DOHH2 (cell line): ENCODE measurements at regions not wholly inside any gene's neighbourhood (a gene's known extent, or its start where the extent isn't known, plus 50 kb on each side); places are given as distances from the start of the nearest gene placed in this dataset.

Experiments
- H3F3A ChIP-seq: fragments of 200-600 bp; sonication (generic), shearing (Covaris generic); 2 replicates; pipeline ENCODE4 v1.6.0; 2016; ENCODE audit warnings: antibody characterized with exemption, mild to moderate bottlenecking; ENCODE audit not compliant: control insufficient read depth, insufficient read depth
- H3K27ac ChIP-seq: fragments of 200-600 bp; sonication (generic); 2 replicates; pipeline ENCODE4 v1.5.1; 2014; ENCODE audit warnings: low read depth, mild to moderate bottlenecking, low read length, moderate library complexity
- H3K27me3 ChIP-seq: fragments of 200-600 bp; sonication (generic); 2 replicates; pipeline ENCODE4 v1.6.1; 2014; ENCODE audit warnings: mild to moderate bottlenecking, low read length, mixed read lengths; ENCODE audit not compliant: control insufficient read depth
- H3K36me3 ChIP-seq: fragments of 200-600 bp; sonication (generic); 2 replicates; pipeline ENCODE4 v1.6.1; 2014; ENCODE audit warnings: mild to moderate bottlenecking, low read length, moderate library complexity, mixed read lengths; ENCODE audit not compliant: control insufficient read depth
- H3K4me1 ChIP-seq: fragments of 200-600 bp; sonication (generic); 2 replicates; pipeline ENCODE4 v1.6.1; 2014; ENCODE audit warnings: mild to moderate bottlenecking, low read length, mixed read lengths; ENCODE audit not compliant: control insufficient read depth
- H3K4me2 ChIP-seq: fragments of 200-600 bp; sonication (generic); 2 replicates; pipeline ENCODE4 v1.6.0; 2014; ENCODE audit warnings: mild to moderate bottlenecking, low read length, moderate library complexity
- H3K4me3 ChIP-seq: fragments of 200-600 bp; sonication (generic); 2 replicates; pipeline ENCODE4 v1.5.1; 2014; ENCODE audit warnings: mild to moderate bottlenecking, low read length, mixed read lengths
- H3K79me2 ChIP-seq: fragments of 200-600 bp; sonication (generic); 2 replicates; pipeline ENCODE4 v1.6.1; 2014; ENCODE audit warnings: mild to moderate bottlenecking, low read length, mixed read lengths; ENCODE audit not compliant: control insufficient read depth
- H3K9me2 ChIP-seq: fragments of 200-600 bp; sonication (generic); replicated peaks from 2 replicates; pipeline ENCODE4 v1.6.1; 2014; ENCODE audit warnings: mild to moderate bottlenecking, low read length, mixed read lengths; ENCODE audit not compliant: control insufficient read depth
- H3K9me3 ChIP-seq: fragments of 200-600 bp; sonication (generic); 2 replicates; pipeline ENCODE4 v1.6.1; 2014; ENCODE audit warnings: antibody characterized with exemption, low read length, mixed read lengths; ENCODE audit not compliant: control insufficient read depth, insufficient read depth
- H4K20me1 ChIP-seq: fragments of 200-600 bp; sonication (generic); 2 replicates; pipeline ENCODE4 v1.6.0; 2014; ENCODE audit warnings: low read depth, mild to moderate bottlenecking, antibody characterized with exemption, low read length, moderate library complexity; ENCODE audit not compliant: control insufficient read depth, insufficient read depth
- CTCF ChIP-seq: fragments of 200-600 bp; sonication (generic); IDR thresholded peaks from one replicate; pipeline ENCODE4 v1.5.1; 2014; ENCODE audit warnings: antibody characterized with exemption, mild to moderate bottlenecking, low read depth, low read length; ENCODE audit not compliant: poor library complexity, severe bottlenecking
- EZH2phosphoT487 ChIP-seq: fragments of 200-600 bp; sonication (generic); IDR thresholded peaks from 2 replicates; pipeline ENCODE4 v1.6.1; 2017; ENCODE audit warnings: borderline replicate concordance, mild to moderate bottlenecking, antibody characterized with exemption, low read length, moderate library complexity, mixed read lengths

- Histone ChIP-seq H3K27ac (no peak overlapping the region), H3K79me2 (no peaks in the 10 kb centered on the region), H3K4me2 (no peak overlapping the region), H3K4me1 (peaks cover 3% of the 10 kb centered on the region; the same call in 1 of the 2 replicates), H3K4me3 (no peak overlapping the region), H3K36me3 (no peaks in the 10 kb centered on the region), H3F3A (no peaks in the 10 kb centered on the region), H3K9me3 (no peaks in the 10 kb centered on the region), H3K9me2 (no peaks in the 10 kb centered on the region), H4K20me1 (no peaks in the 10 kb centered on the region), H3K27me3 (no peaks in the 10 kb centered on the region)
- peak; percentile 77 for TF ChIP-seq CTCF
- TF ChIP-seq EZH2phosphoT487: no peak
These were observed 67.3 kb upstream of the NUP50 start for GRCh38 chr22:45096256-45096907.

- Histone ChIP-seq H3K36me3 (no peaks in the 10 kb centered on the region), H3K9me3 (no peaks in the 10 kb centered on the region), H3K27me3 (no peaks in the 10 kb centered on the region), H3K4me1 (peaks cover 8% of the 10 kb centered on the region), H3K4me2 (no peak overlapping the region), H3F3A (no peaks in the 10 kb centered on the region; the same call in 1 of the 2 replicates), H3K9me2 (no peaks in the 10 kb centered on the region), H3K4me3 (no peak overlapping the region), H3K79me2 (no peaks in the 10 kb centered on the region), H3K27ac (no peak overlapping the region), H4K20me1 (no peaks in the 10 kb centered on the region)
- TF ChIP-seq CTCF: no peak
- no peak for TF ChIP-seq EZH2phosphoT487
These were observed 66.7 kb upstream of the NUP50 start for GRCh38 chr22:45097061-45097460.

GRCh38 chr22:45098056-45098455, 65.7 kb upstream of the NUP50 start:
- H4K20me1 ChIP-seq: no peaks in the 10 kb centered on the region
- H3F3A ChIP-seq: no peaks in the 10 kb centered on the region; the same call in 1 of the 2 replicates
- peaks cover 18% of the 10 kb centered on the region for H3K4me1 ChIP-seq
- H3K9me3 ChIP-seq: no peaks in the 10 kb centered on the region
- no peaks in the 10 kb centered on the region for H3K79me2 ChIP-seq
- TF ChIP-seq EZH2phosphoT487 (no peak), CTCF (no peak)
- no peak overlapping the region for H3K4me3 ChIP-seq
- H3K27me3 ChIP-seq: no peaks in the 10 kb centered on the region
- H3K9me2 ChIP-seq: no peaks in the 10 kb centered on the region
- H3K4me2 ChIP-seq: no peak overlapping the region
- no peak overlapping the region for H3K27ac ChIP-seq
- H3K36me3 ChIP-seq: no peaks in the 10 kb centered on the region
